ENCODE measurements at regions not wholly inside any gene's neighbourhood (a gene's known extent, or its start where the extent isn't known, plus 50 kb on each side); places are given as distances from the start of the nearest gene placed in this dataset.

DNA sequence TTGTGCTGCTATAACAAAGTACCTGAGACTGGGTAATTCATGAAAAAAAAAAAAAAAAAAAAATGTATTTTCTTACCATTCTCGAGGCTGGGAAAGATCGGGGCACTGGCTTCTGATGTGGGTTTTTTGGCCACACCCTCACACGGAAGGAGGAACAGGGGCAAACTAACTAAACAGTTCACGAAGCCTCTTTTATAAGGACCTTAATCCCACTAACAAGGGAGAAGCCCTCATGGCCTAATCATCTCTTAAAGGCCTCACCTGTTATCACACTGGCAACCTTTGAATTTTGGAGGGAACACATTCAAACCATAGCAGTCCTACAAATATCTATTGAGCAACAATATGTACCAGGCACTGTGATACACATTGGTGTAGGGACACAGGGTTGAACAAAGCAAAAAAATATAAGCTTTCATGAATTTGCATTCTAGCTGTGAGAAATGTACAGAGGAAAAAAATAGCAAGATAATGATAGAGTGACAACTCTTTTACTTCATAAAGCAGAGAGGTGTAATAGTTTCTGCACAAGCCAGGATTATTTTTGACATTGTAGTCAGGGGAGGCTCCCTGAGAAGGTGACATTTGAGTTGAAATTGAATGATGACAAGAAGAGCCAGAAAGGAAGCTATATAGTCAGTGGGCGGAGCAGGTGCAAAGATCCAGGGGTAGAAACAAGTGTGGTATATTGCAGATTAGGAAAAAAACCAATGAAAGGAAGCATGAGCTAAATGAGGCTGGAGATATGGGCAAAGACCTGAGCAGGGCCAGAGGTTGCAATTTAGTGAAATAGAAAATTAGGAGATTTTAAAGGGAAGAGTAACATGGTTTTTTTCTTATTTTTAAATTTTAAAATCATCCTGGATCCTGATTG is 68.1 kb upstream of the GRAMD2B start:
- TF ChIP-seq, protein P1, sequence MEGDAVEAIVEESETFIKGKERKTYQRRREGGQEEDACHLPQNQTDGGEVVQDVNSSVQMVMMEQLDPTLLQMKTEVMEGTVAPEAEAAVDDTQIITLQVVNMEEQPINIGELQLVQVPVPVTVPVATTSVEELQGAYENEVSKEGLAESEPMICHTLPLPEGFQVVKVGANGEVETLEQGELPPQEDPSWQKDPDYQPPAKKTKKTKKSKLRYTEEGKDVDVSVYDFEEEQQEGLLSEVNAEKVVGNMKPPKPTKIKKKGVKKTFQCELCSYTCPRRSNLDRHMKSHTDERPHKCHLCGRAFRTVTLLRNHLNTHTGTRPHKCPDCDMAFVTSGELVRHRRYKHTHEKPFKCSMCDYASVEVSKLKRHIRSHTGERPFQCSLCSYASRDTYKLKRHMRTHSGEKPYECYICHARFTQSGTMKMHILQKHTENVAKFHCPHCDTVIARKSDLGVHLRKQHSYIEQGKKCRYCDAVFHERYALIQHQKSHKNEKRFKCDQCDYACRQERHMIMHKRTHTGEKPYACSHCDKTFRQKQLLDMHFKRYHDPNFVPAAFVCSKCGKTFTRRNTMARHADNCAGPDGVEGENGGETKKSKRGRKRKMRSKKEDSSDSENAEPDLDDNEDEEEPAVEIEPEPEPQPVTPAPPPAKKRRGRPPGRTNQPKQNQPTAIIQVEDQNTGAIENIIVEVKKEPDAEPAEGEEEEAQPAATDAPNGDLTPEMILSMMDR (IDR thresholded peaks at IDR 0.05): no peak
- no peak for TF ChIP-seq POLR2A (IDR thresholded peaks at IDR 0.05)

Measured in tibial nerve (tissue), 3 donors.